ENCODE measurements at regions not wholly inside any gene's neighbourhood (a gene's known extent, or its start where the extent isn't known, plus 50 kb on each side); places are given as distances from the start of the nearest gene placed in this dataset.

DNA sequence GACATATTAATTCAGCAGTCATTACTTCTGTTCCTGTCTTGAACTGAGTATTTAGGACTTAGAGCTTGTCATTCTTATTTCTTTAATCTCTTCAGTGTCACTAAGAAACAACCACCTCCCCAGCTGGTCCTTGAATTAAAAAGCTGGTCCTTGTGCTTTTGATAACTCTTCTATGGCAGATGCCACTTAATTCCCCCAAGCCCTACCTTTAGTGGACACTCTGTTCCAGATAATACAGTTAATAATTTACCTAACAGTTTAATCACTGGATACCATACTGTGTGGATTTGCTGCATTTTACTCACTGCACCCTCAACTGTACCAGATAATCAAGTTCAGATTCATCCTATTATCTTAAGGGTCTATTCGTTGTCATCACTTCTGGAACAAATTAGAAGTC lies 73.1 kb downstream of the SKA1 start:
- TF ChIP-seq, protein P1, sequence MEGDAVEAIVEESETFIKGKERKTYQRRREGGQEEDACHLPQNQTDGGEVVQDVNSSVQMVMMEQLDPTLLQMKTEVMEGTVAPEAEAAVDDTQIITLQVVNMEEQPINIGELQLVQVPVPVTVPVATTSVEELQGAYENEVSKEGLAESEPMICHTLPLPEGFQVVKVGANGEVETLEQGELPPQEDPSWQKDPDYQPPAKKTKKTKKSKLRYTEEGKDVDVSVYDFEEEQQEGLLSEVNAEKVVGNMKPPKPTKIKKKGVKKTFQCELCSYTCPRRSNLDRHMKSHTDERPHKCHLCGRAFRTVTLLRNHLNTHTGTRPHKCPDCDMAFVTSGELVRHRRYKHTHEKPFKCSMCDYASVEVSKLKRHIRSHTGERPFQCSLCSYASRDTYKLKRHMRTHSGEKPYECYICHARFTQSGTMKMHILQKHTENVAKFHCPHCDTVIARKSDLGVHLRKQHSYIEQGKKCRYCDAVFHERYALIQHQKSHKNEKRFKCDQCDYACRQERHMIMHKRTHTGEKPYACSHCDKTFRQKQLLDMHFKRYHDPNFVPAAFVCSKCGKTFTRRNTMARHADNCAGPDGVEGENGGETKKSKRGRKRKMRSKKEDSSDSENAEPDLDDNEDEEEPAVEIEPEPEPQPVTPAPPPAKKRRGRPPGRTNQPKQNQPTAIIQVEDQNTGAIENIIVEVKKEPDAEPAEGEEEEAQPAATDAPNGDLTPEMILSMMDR (IDR thresholded peaks at IDR 0.05) = no peak
- TF ChIP-seq POLR2AphosphoS5 (IDR thresholded peaks at IDR 0.05) = no peak
- TF ChIP-seq POLR2A (IDR thresholded peaks at IDR 0.05) = no peak
